ENCODE measurements at regions not wholly inside any gene's neighbourhood (a gene's known extent, or its start where the extent isn't known, plus 50 kb on each side); places are given as distances from the start of the nearest gene placed in this dataset.

DNA sequence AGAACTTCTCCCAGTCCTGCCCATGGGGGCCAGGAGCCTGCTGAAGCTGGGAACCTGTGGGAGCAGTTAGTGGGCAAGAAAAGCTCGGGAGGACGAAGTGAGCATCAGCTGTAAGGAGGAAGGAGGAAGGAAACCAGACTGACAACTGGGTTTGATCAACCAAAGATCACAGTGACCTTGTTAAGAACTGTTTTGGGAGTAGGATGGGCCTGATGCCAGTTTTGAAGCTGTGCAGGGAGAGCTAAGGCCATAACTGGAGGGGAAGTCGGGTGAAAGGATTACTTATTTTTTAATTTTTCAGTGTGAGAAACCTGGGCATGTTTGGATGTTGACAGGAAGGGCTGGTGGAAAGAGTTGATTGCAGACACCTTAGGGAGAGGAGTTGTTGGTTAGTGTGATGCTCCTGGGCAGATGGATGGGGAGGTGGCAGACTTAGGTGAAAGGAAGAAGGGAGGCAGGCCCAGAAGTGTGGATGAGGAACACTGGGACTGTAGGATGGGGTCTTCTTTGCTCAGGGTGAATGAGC is 58.3 kb upstream of the KLF4 start:
- intact Hi-C loops (cut with DNase I): no loop called here

DNA sequence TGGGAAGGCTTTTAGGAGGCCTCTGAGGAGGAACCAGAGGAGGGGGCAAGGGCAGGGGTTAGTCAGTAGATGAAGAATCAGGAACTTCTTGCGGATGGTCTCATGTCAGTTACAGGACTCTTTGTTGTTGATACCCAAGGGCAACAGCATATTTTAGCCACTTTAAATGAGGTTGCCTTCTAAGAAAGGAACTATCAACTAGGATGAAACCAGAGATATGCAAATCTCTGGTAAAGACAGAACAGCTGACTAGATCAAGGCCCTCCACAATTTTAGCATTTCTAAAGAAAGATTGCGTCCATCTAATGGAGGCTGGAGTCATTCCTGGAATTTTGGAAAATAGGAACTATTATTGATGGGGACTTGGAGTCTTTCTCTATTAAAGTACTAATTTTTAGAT is 57.7 kb upstream of the KLF4 start:
- Histone ChIP-seq H3K36me3 (no peaks in the 10 kb centered on the region), H3K9me3 (no peaks in the 10 kb centered on the region), H3K27me3 (no peaks in the 10 kb centered on the region), H3K4me3 (no peak overlapping the region), H3K27ac (no peak overlapping the region), H3K4me1 (peaks cover 0 to 16% (median 6%) of the 10 kb centered on the region in 3 donors)
- TF ChIP-seq POLR2A (IDR thresholded peaks at IDR 0.05): no peak
- TF ChIP-seq, protein P1, sequence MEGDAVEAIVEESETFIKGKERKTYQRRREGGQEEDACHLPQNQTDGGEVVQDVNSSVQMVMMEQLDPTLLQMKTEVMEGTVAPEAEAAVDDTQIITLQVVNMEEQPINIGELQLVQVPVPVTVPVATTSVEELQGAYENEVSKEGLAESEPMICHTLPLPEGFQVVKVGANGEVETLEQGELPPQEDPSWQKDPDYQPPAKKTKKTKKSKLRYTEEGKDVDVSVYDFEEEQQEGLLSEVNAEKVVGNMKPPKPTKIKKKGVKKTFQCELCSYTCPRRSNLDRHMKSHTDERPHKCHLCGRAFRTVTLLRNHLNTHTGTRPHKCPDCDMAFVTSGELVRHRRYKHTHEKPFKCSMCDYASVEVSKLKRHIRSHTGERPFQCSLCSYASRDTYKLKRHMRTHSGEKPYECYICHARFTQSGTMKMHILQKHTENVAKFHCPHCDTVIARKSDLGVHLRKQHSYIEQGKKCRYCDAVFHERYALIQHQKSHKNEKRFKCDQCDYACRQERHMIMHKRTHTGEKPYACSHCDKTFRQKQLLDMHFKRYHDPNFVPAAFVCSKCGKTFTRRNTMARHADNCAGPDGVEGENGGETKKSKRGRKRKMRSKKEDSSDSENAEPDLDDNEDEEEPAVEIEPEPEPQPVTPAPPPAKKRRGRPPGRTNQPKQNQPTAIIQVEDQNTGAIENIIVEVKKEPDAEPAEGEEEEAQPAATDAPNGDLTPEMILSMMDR (IDR thresholded peaks at IDR 0.05): no peak
- intact Hi-C loops (cut with DNase I): no loop called here
- WGBS, 2 donors: 82 to 89% methylated on average over 2 of the region's 2 CpGs
- DNase-seq: no peak

More for the DNA sequence above, 58.3 kb upstream of the KLF4 start:
- Histone ChIP-seq H3K36me3 (no peaks in the 10 kb centered on the region), H3K27ac (peak overlapping the region in 3 of 4 donors; percentile 55 to 69 (median 58)), H3K4me1 (peaks cover 0 to 16% (median 6%) of the 10 kb centered on the region in 3 donors), H3K27me3 (no peaks in the 10 kb centered on the region), H3K9me3 (no peaks in the 10 kb centered on the region), H3K4me3 (no peak overlapping the region)
- DNase-seq: no peak
- WGBS, 2 donors: 58 to 65% methylated on average over 3 of the region's 3 CpGs
- TF ChIP-seq, protein P1 (IDR thresholded peaks at IDR 0.05): no peak
- no peak for TF ChIP-seq POLR2A (IDR thresholded peaks at IDR 0.05)

DNA sequence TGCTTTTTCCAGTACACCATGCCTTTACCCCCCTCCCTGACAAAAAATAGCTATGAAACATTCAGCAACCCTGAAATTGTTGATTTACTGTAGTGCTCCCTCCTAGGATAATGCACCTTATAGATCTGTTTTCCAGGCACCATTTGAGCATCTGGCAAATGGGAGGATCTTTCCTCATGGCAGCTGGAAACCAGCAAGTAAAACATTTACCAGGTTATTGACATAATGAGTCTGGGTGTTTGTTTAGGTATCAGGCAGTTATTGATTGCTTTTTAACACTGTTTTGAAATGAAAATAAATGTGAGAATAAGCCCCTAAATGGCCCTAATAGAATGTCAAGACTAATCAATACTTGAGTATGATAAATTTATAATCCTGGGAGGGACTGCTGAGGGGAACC is 57.3 kb upstream of the KLF4 start:
- no peak for DNase-seq
- intact Hi-C loops (cut with DNase I): no loop called here
- peaks cover 0 to 16% (median 6%) of the 10 kb centered on the region in 3 donors for H3K4me1 ChIP-seq
- H3K27ac ChIP-seq: no peak overlapping the region
- H3K36me3 ChIP-seq: no peaks in the 10 kb centered on the region
- no peak overlapping the region for H3K4me3 ChIP-seq
- no peaks in the 10 kb centered on the region for H3K27me3 ChIP-seq
- TF ChIP-seq POLR2A (IDR thresholded peaks at IDR 0.05): no peak
- TF ChIP-seq, protein P1 (IDR thresholded peaks at IDR 0.05): no peak
- no peaks in the 10 kb centered on the region for H3K9me3 ChIP-seq

DNA sequence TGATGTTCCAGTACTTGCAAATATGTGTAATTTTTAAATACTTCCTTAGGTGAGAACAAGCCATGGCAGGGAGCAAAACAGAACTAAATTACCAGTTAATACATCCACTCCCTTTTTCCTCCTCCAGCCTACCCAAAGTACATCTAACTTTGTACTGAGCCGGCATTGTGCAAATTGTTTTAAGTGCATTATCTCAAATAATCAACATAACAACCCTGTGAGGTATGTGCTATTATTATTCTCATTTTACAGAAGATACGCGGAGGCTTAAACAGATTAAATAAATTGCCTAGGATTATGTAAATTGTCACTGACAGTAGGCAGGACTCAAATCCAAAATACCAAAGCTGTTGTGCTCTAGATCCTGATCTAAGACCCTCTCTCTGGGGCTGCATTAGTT is 55.5 kb upstream of the KLF4 start:
- no peak for DNase-seq
- Histone ChIP-seq H3K27ac (no peak overlapping the region), H3K4me1 (peaks cover 0 to 16% (median 6%) of the 10 kb centered on the region in 3 donors), H3K27me3 (no peaks in the 10 kb centered on the region), H3K9me3 (no peaks in the 10 kb centered on the region), H3K4me3 (no peak overlapping the region), H3K36me3 (no peaks in the 10 kb centered on the region)
- intact Hi-C loops (cut with DNase I): no loop called here
- TF ChIP-seq POLR2A (IDR thresholded peaks at IDR 0.05): no peak
- TF ChIP-seq, protein P1 (IDR thresholded peaks at IDR 0.05): no peak
- WGBS, 2 donors: 81 to 90% methylated on average over 3 of the region's 3 CpGs

DNA sequence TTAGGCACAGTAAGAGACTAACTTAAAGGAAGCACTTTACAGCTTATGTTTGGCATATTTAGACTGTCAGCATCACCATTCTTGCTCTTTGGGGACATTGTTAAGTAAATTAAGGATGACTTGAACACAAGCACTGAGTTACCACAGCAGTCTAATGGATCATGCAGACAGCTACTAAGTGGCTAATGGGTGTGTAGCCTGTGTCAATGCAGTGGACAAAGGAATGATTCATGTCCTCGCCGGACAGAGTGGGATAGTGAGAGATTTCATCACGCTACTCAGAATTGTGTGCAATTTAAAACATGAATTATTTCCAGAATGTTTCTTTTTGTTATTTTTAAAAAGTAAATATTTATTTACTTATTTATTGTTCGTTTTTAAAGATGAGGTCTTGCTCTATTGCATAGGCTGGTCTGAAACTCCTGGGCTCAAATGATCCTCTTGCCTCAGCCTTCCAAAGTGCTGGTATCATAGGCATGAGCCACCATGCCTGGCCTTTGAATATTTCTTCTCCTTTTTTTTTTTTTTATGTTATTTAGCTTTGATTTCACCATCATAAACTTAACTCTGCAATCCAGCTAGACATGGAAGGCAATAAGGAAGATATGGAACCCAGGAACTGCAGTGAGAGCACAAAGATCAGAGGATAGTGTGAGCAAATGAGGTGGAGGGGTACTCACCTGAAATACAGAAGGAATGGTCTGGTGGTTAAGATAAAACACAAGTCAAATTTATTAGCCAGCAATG is 53.0 kb upstream of the KLF4 start:
- DNase-seq: no peak
- H3K9me3 ChIP-seq: no peaks in the 10 kb centered on the region
- 68 to 71% methylated on average over 4 of the region's 4 CpGs for WGBS, 2 donors
- no peaks in the 10 kb centered on the region for H3K27me3 ChIP-seq
- no peak overlapping the region for H3K27ac ChIP-seq
- peaks cover 0 to under 1% (median 0%) of the 10 kb centered on the region in 3 donors for H3K4me1 ChIP-seq
- H3K4me3 ChIP-seq: no peak overlapping the region
- TF ChIP-seq POLR2A (IDR thresholded peaks at IDR 0.05): no peak
- TF ChIP-seq, protein P1 (IDR thresholded peaks at IDR 0.05): no peak
- no peaks in the 10 kb centered on the region for H3K36me3 ChIP-seq
- intact Hi-C loops (cut with DNase I): no loop called here
